ENCODE measurements at regions not wholly inside any gene's neighbourhood (a gene's known extent, or its start where the extent isn't known, plus 50 kb on each side); places are given as distances from the start of the nearest gene placed in this dataset.
A peak's percentile ranks its signal among the peaks of the same experiment; 100 is the strongest.

DNA sequence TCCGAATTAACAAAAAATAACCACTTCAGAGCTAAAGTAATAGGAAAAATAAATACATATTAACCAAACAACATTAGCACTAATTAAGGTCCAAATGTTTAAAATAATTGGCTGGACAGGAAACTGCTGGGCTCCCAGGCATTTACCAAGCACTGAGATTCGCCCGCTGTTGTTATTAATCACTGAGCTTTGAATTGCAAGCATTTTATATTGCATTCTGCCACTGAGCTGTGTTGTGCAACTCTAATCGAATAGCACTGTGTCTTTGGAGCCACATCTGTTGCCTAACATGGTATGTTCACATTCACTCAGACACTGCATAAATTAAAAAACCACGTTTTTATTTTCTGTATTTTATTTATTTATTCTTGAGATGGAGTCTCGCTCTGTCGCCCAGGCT lies 88.9 kb downstream of the SOWAHC start:
- DNase-seq (peak; percentile 14), ATAC-seq (no peak)
- CTCF ChIA-PET = no interaction called here
- Histone ChIP-seq H3K79me2 (ENCODE audit: low read length) (no peaks in the 10 kb centered on the region), H3K9me2 (replicated peaks; ENCODE audit: low read length) (no peaks in the 10 kb centered on the region), H3K27me3 (ENCODE audit: low read length) (no peaks in the 10 kb centered on the region), H4K20me1 (ENCODE audit: low read length) (no peaks in the 10 kb centered on the region), H3K4me1 (ENCODE audit: insufficient read depth, low read length) (peaks cover 46% of the 10 kb centered on the region), H3K36me3 (ENCODE audit: low read depth, low read length) (no peaks in the 10 kb centered on the region), H2AFZ (ENCODE audit: low read length) (0 out of 2 replicates have a peak overlapping the region, but pooled peaks have one; percentile 23), H3K27ac (ENCODE audit: low read length) (peak overlapping the region; percentile 95), H3K4me3 (ENCODE audit: low read length) (no peak overlapping the region), H3K4me2 (ENCODE audit: low read length) (peak overlapping the region; percentile 78), H3K9me3 (ENCODE audit: low read length) (no peaks in the 10 kb centered on the region), H3K9ac (ENCODE audit: low read length) (peak overlapping the region; percentile 65), H3F3A (ENCODE audit: low read length, unreplicated experiment) (no peaks in the 10 kb centered on the region)
- TF ChIP-seq EZH2phosphoT487 (IDR thresholded peaks at IDR 0.05; ENCODE audit: borderline replicate concordance, low read length) (no peak), EZH2 (IDR thresholded peaks at IDR 0.05; ENCODE audit: low read length, unreplicated experiment) (no peak)
- TF ChIP-seq, protein P1, sequence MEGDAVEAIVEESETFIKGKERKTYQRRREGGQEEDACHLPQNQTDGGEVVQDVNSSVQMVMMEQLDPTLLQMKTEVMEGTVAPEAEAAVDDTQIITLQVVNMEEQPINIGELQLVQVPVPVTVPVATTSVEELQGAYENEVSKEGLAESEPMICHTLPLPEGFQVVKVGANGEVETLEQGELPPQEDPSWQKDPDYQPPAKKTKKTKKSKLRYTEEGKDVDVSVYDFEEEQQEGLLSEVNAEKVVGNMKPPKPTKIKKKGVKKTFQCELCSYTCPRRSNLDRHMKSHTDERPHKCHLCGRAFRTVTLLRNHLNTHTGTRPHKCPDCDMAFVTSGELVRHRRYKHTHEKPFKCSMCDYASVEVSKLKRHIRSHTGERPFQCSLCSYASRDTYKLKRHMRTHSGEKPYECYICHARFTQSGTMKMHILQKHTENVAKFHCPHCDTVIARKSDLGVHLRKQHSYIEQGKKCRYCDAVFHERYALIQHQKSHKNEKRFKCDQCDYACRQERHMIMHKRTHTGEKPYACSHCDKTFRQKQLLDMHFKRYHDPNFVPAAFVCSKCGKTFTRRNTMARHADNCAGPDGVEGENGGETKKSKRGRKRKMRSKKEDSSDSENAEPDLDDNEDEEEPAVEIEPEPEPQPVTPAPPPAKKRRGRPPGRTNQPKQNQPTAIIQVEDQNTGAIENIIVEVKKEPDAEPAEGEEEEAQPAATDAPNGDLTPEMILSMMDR (conservative IDR thresholded peaks at IDR 0.05; ENCODE audit: low read depth, low read length) = no peak
- intact Hi-C loops (cut with micrococcal nuclease) = no loop called here
- BruUV-seq (replicated peaks) = no TSS peak
- POLR2A ChIA-PET (ENCODE audit: unreplicated experiment) = interaction anchor here (0.6 to 1.2 kb wide), 2 partner anchors 89 to 114 kb away, joined by 4 to 13 read pairs; partner anchors contain the start of genes SEPTIN10 and SOWAHC

DNA sequence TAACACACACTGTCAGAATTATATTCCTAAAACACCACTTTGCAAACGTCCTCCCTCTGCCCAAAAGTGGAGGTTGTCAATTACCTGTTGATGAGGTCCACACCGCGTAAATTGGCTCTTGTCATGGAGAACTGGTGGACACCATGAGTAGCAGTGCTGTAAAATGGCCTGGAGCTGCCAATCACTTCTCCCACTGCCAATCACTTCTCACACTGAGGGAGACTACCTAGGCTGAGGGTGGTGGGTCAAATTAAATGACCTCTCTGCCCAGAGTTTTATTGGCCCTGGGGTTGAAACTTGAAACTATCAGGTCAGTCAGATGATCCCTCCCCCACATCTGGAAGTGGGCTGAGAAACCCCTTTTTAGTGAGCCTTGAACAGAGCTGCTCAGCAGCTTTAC lies 89.6 kb downstream of the SOWAHC start:
- H2AFZ ChIP-seq (ENCODE audit: low read length) = no peak overlapping the region
- intact Hi-C loops (cut with micrococcal nuclease) = no loop called here

More for the DNA sequence above, 89.6 kb downstream of the SOWAHC start:
- Histone ChIP-seq H3K79me2 (ENCODE audit: low read length) (no peaks in the 10 kb centered on the region), H3K4me1 (ENCODE audit: insufficient read depth, low read length) (peaks cover 41% of the 10 kb centered on the region), H3K9me3 (ENCODE audit: low read length) (no peaks in the 10 kb centered on the region), H3K4me3 (ENCODE audit: low read length) (no peak overlapping the region), H3K4me2 (ENCODE audit: low read length) (no peak overlapping the region), H3K27ac (ENCODE audit: low read length) (peak overlapping the region; percentile 95), H3K36me3 (ENCODE audit: low read depth, low read length) (no peaks in the 10 kb centered on the region), H3K9me2 (replicated peaks; ENCODE audit: low read length) (no peaks in the 10 kb centered on the region), H3K9ac (ENCODE audit: low read length) (peak overlapping the region; percentile 65; the same call in 1 of the 2 replicates), H3K27me3 (ENCODE audit: low read length) (no peaks in the 10 kb centered on the region), H4K20me1 (ENCODE audit: low read length) (no peaks in the 10 kb centered on the region), H3F3A (ENCODE audit: low read length, unreplicated experiment) (no peaks in the 10 kb centered on the region)
- no peak for TF ChIP-seq EZH2phosphoT487 (IDR thresholded peaks at IDR 0.05; ENCODE audit: borderline replicate concordance, low read length)
- TF ChIP-seq EZH2 (IDR thresholded peaks at IDR 0.05; ENCODE audit: low read length, unreplicated experiment) = no peak
- TF ChIP-seq, protein P1 (conservative IDR thresholded peaks at IDR 0.05; ENCODE audit: low read depth, low read length) = no peak
- ChIA-PET CTCF (no interaction called here), POLR2A (ENCODE audit: unreplicated experiment) (no interaction called here)
- no TSS peak for BruUV-seq (replicated peaks)
- ATAC-seq (no peak), DNase-seq (no peak)
